Activated CD8-positive, alpha-beta T cell treated with anti-CD3 and anti-CD28 coated beads for 36 hours (primary cell): ENCODE measurements at regions not wholly inside any gene's neighbourhood (a gene's known extent, or its start where the extent isn't known, plus 50 kb on each side); places are given as distances from the start of the nearest gene placed in this dataset.

ENCODE experiments used
- ATAC-seq: fragments of 200-7000 bp; cut with Tn5 transposase; one replicate; pipeline ENCODE4 v1.10.0; 2021; ENCODE audit warnings: mild to moderate bottlenecking, moderate library complexity
- CTCF ChIA-PET: fragments of 350-600 bp; sonication (Branson Sonifier 250); formaldehyde crosslinking; loops from one replicate; lab custom pipeline; 2021; ENCODE audit warnings: antibody characterized with exemption; lab: Charles Lee
- POLR2A ChIA-PET: fragments of 350-600 bp; sonication (Branson Sonifier 250); formaldehyde crosslinking; loops from one replicate; lab custom pipeline; 2021; ENCODE audit warnings: antibody characterized with exemption; lab: Charles Lee
- DNase-seq: peaks from one replicate; pipeline ENCODE4 v3.0.0-alpha.2; 2020
- H3K27ac Mint-ChIP-seq: one replicate; pipeline ENCODE4 v1.8.0; 2021; ENCODE audit warnings: mild to moderate bottlenecking, mixed read lengths
- H3K27me3 Mint-ChIP-seq: one replicate; pipeline ENCODE4 v1.8.0; 2021; ENCODE audit warnings: mixed read lengths
- H3K36me3 Mint-ChIP-seq: one replicate; pipeline ENCODE4 v1.8.0; 2021; ENCODE audit warnings: low read depth, mixed read lengths
- H3K4me1 Mint-ChIP-seq: one replicate; pipeline ENCODE4 v1.8.0; 2021; ENCODE audit warnings: low read depth, mixed read lengths
- H3K4me3 Mint-ChIP-seq: one replicate; pipeline ENCODE4 v1.8.0; 2021; ENCODE audit warnings: mild to moderate bottlenecking, moderate library complexity, mixed read lengths
- H3K9me3 Mint-ChIP-seq: one replicate; pipeline ENCODE4 v1.8.0; 2021; ENCODE audit warnings: mixed read lengths
- intact Hi-C: fragments of 100-400 bp; cut with micrococcal nuclease; formaldehyde crosslinking; loops from one replicate; pipeline ENCODE4 v1.10.0; 2022
- TF ChIP-seq, protein P1 (sequence below): fragments of 200-600 bp; IDR thresholded peaks from one replicate; pipeline ENCODE4 v1.8.0; 2022; ENCODE audit warnings: antibody characterized with exemption, mild to moderate bottlenecking

DNA sequence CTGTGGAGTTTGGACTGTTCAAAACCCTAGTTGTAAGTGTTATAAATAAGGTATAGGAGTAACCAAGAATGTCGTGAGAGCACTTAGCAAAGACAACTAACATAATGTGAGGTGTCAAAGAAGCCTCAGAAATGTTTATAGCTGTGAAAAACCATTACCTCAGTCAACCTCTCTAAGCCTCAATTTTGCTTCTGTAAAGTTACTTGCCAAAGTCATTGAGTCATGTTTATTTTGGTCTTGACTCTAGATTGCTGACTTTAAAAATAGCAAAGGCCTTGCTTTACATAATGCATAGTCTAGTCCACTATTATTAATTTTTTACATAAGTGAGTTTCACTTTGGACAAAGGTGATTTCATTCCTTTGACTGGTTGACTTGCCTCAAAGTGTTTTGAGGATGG is 257.6 kb upstream of the CXXC4 start:
- intact Hi-C loops, result no loop called here
- DNase-seq (no peak), ATAC-seq (no peak)
- Mint-ChIP-seq H3K27me3 (peaks cover 2% of the 10 kb centered on the region), H3K9me3 (no peaks in the 10 kb centered on the region), H3K27ac (no peak overlapping the region), H3K4me1 (peaks cover 4% of the 10 kb centered on the region), H3K4me3 (no peak overlapping the region), H3K36me3 (no peaks in the 10 kb centered on the region)
- CTCF ChIA-PET, result no interaction called here
- TF ChIP-seq, protein P1, sequence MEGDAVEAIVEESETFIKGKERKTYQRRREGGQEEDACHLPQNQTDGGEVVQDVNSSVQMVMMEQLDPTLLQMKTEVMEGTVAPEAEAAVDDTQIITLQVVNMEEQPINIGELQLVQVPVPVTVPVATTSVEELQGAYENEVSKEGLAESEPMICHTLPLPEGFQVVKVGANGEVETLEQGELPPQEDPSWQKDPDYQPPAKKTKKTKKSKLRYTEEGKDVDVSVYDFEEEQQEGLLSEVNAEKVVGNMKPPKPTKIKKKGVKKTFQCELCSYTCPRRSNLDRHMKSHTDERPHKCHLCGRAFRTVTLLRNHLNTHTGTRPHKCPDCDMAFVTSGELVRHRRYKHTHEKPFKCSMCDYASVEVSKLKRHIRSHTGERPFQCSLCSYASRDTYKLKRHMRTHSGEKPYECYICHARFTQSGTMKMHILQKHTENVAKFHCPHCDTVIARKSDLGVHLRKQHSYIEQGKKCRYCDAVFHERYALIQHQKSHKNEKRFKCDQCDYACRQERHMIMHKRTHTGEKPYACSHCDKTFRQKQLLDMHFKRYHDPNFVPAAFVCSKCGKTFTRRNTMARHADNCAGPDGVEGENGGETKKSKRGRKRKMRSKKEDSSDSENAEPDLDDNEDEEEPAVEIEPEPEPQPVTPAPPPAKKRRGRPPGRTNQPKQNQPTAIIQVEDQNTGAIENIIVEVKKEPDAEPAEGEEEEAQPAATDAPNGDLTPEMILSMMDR, result no peak
- POLR2A ChIA-PET, result no interaction called here

DNA sequence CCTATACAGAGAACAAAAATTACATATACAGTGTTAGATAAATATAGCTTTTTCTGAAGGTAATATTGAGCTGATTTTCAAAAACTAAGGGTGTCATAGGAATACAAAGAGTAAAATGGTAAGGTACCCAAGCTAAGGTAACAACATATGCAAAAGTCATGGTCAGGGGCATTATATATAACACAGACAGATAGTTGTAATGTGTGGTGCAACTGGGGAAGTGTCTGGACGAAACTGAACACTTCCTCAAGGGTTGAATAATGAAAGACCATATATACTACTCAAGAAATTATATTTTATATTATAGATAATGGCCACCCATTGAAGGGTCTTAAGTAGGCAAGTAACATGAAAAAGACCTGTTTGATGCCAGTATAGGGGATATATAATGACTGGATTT is 262.1 kb upstream of the CXXC4 start:
- peaks cover 4% of the 10 kb centered on the region for H3K27me3 Mint-ChIP-seq
- H3K27ac Mint-ChIP-seq, result no peak overlapping the region
- H3K9me3 Mint-ChIP-seq, result no peaks in the 10 kb centered on the region
- no peaks in the 10 kb centered on the region for H3K36me3 Mint-ChIP-seq
- CTCF ChIA-PET, result no interaction called here
- intact Hi-C loops, result no loop called here
- DNase-seq (no peak), ATAC-seq (no peak)
- TF ChIP-seq, protein P1, result no peak
- H3K4me3 Mint-ChIP-seq, result no peak overlapping the region
- POLR2A ChIA-PET, result no interaction called here
- peaks cover 10% of the 10 kb centered on the region for H3K4me1 Mint-ChIP-seq

DNA sequence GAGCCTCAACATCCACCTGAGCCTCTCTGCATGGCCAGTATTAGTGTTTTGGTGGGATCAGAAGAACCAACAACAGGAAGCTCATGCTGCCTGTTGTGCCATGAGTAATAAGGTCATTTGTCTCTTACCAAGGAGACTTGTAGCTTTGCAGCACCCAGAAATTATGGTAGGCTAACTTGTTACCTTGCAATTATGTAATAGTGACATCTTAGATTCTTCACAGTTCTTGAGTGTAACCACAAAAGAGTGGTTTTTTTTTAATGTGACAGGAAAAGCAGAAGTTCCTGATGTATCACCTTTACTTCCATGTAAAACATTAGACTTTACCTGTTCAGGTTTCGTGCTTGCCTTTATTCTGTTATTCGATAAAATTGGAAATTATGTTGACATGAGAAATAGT is 263.9 kb upstream of the CXXC4 start:
- Mint-ChIP-seq H3K36me3 (no peaks in the 10 kb centered on the region), H3K27me3 (peaks cover 4% of the 10 kb centered on the region), H3K27ac (no peak overlapping the region), H3K4me3 (no peak overlapping the region), H3K4me1 (peaks cover 10% of the 10 kb centered on the region), H3K9me3 (no peaks in the 10 kb centered on the region)
- ATAC-seq (no peak), DNase-seq (no peak)
- ChIA-PET CTCF (interaction anchor here (1.1 kb wide), 1 partner anchor 131 kb away, joined by 3 read pairs; no protein-coding TSS in a partner anchor), POLR2A (no interaction called here)
- intact Hi-C loops, result no loop called here
- TF ChIP-seq, protein P1, result no peak

DNA sequence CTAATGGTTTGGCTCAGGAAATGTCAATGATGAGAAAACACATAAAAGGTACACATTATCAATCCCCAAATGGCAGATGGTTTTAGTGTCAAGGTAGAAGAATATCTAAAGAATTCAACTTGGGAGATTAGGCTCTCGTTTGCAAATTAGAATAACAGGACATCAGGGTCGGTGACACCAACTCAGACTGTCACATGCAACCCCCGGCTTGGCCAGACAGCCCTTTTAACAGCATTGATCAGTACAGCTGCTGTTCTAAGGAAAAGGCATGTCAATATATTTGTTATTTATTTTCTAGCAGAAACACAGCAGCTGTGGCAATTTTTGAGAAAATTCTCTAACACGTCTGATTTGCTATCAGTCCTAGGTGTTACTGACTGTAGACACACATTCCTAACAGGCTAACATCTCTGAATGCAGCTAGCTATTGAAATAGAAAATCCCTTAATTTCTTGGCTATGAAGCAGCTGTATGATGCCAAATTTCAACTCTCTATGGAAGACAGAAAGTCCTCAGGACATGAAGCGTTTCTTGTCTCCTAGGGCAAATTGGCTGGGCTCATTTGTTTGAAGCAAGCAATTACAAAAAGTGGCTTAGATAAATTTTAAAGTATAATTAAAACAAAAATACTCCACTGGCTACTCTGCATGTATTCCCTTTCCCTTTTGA is 269.0 kb upstream of the CXXC4 start:
- Mint-ChIP-seq H3K9me3 (no peaks in the 10 kb centered on the region), H3K36me3 (no peaks in the 10 kb centered on the region), H3K4me3 (no peak overlapping the region), H3K4me1 (peaks cover 6% of the 10 kb centered on the region), H3K27ac (no peak overlapping the region), H3K27me3 (peaks cover 2% of the 10 kb centered on the region)
- intact Hi-C loops, result no loop called here
- no peak for DNase-seq
- POLR2A ChIA-PET, result no interaction called here
- no peak for ATAC-seq
- CTCF ChIA-PET, result no interaction called here
- TF ChIP-seq, protein P1, result no peak

DNA sequence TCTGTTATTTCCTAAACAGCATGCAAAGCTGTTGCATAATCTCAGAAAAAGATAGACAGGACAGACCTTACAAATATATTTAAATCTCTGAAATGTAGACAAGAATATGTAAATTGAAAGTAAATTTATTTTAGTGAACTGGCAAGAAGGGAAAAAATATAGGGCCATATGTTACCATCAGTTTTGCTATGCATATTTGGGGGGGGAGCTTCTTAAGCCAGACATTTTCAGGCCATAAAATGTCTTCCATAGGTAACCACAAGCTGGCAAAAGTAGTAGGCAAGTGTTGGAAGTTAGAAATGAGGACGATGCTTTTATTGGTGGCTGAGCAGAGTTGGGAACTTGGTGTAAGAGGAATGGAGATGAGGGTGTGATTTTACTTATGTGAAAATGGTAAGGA is 272.0 kb upstream of the CXXC4 start:
- Mint-ChIP-seq H3K27ac (no peak overlapping the region), H3K4me1 (no peaks in the 10 kb centered on the region), H3K9me3 (no peaks in the 10 kb centered on the region), H3K27me3 (no peaks in the 10 kb centered on the region), H3K36me3 (no peaks in the 10 kb centered on the region), H3K4me3 (no peak overlapping the region)
- intact Hi-C loops, result no loop called here
- CTCF ChIA-PET, result interaction anchor here (0.7 to 1.3 kb wide), 2 partner anchors 8 to 13 kb away, joined by 3 read pairs; no protein-coding TSS in a partner anchor
- ATAC-seq (no peak), DNase-seq (no peak)
- POLR2A ChIA-PET, result no interaction called here
- TF ChIP-seq, protein P1, result no peak
